CD4-positive, alpha-beta T cell treated with Interleukin-1 beta for 1 hour (primary cell): ENCODE measurements at regions not wholly inside any gene's neighbourhood (a gene's known extent, or its start where the extent isn't known, plus 50 kb on each side); places are given as distances from the start of the nearest gene placed in this dataset.

ENCODE experiments used
- DNase-seq, 2 donors: peaks; one replicate each; pipeline ENCODE4 v3.0.0-alpha.2; 2020 to 2022

- DNase-seq, result no peak
Observed at GRCh38 chr2:18376936-18377335, 183.5 kb downstream of the RDH14 start.

GRCh38 chr2:18373664-18374063 lies 186.8 kb downstream of the RDH14 start:
- DNase-seq, result no peak

GRCh38 chr2:18373081-18373480 lies 187.4 kb downstream of the RDH14 start:
- DNase-seq, result no peak

- no peak for DNase-seq
Observed at GRCh38 chr2:18372641-18373040, 187.8 kb downstream of the RDH14 start.

- no peak for DNase-seq
Observed at GRCh38 chr2:18369760-18370159, 190.7 kb downstream of the RDH14 start.

GRCh38 chr2:18368008-18368407 lies 192.4 kb downstream of the RDH14 start:
- DNase-seq, result no peak

- DNase-seq, result no peak
Observed at GRCh38 chr2:18365342-18365741, 195.1 kb downstream of the RDH14 start.

GRCh38 chr2:18363348-18363747 lies 197.1 kb downstream of the RDH14 start:
- no peak for DNase-seq

GRCh38 chr2:18362696-18363095 lies 197.8 kb downstream of the RDH14 start:
- no peak for DNase-seq

- no peak for DNase-seq
Observed at GRCh38 chr2:18357537-18357936, 202.9 kb downstream of the RDH14 start.

- no peak for DNase-seq
Observed at GRCh38 chr2:18356676-18357075, 203.8 kb downstream of the RDH14 start.

- DNase-seq, result no peak
Observed at GRCh38 chr2:18349421-18349820, 211.0 kb downstream of the RDH14 start.

- no peak for DNase-seq
Observed at GRCh38 chr2:18346874-18347273, 213.6 kb downstream of the RDH14 start.

- DNase-seq, result no peak
Observed at GRCh38 chr2:18346344-18346743, 214.1 kb downstream of the RDH14 start.

GRCh38 chr2:18345848-18346247 lies 214.6 kb downstream of the RDH14 start:
- DNase-seq, result no peak

GRCh38 chr2:18342901-18343300 lies 217.6 kb downstream of the RDH14 start:
- no peak for DNase-seq

- DNase-seq, result no peak
Observed at GRCh38 chr2:18339326-18339725, 221.1 kb downstream of the RDH14 start.

GRCh38 chr2:18336975-18337374 lies 223.5 kb downstream of the RDH14 start:
- DNase-seq, result no peak

GRCh38 chr2:18332477-18332876 lies 228.0 kb downstream of the RDH14 start:
- no peak for DNase-seq

- no peak for DNase-seq
Observed at GRCh38 chr2:18325118-18325517, 235.3 kb downstream of the RDH14 start.

- DNase-seq, result no peak
Observed at GRCh38 chr2:18319987-18320386, 240.5 kb downstream of the RDH14 start.

GRCh38 chr2:18317017-18317416 lies 243.4 kb downstream of the RDH14 start:
- no peak for DNase-seq

- DNase-seq, result no peak
Observed at GRCh38 chr2:18312818-18313217, 247.6 kb downstream of the RDH14 start.

- no peak for DNase-seq
Observed at GRCh38 chr2:18311420-18312195, 248.8 kb downstream of the RDH14 start.

GRCh38 chr2:18309627-18310026 lies 250.8 kb downstream of the RDH14 start:
- no peak for DNase-seq
